IgD-negative memory B cell (primary cell): ENCODE measurements at regions not wholly inside any gene's neighbourhood (a gene's known extent, or its start where the extent isn't known, plus 50 kb on each side); places are given as distances from the start of the nearest gene placed in this dataset.
A peak's percentile ranks its signal among the peaks of the same experiment; 100 is the strongest.
"Not testable (repeated sequence)": the region's sequence is repeated elsewhere in the genome, so short reads cannot be mapped to it uniquely, and the experiment has no call there.

Source experiments
- H3K27ac Mint-ChIP-seq, 3 donors: one replicate each; pipeline ENCODE4 v1.8.0; 2020 to 2022; ENCODE audit warnings: mild to moderate bottlenecking in 3 of 3, mixed read lengths in 3 of 3, moderate library complexity in 1 of 3
- H3K27me3 Mint-ChIP-seq: one replicate; pipeline ENCODE4 v1.8.0; 2021; ENCODE audit warnings: mixed read lengths
- H3K36me3 Mint-ChIP-seq: one replicate; pipeline ENCODE4 v1.8.0; 2020; ENCODE audit warnings: mild to moderate bottlenecking, mixed read lengths
- H3K4me1 Mint-ChIP-seq, 3 donors: one replicate each; pipeline ENCODE4 v1.8.0; 2020 to 2022; ENCODE audit warnings: mixed read lengths in 3 of 3, mild to moderate bottlenecking in 1 of 3
- H3K4me3 Mint-ChIP-seq, 4 donors: one replicate each; pipeline ENCODE4 v1.8.0; 2020 to 2022; ENCODE audit warnings: mild to moderate bottlenecking in 4 of 4, mixed read lengths in 4 of 4, moderate library complexity in 3 of 4
- H3K9me3 Mint-ChIP-seq, 3 donors: one replicate each; pipeline ENCODE4 v1.8.0; 2020 to 2021; ENCODE audit warnings: mixed read lengths in 3 of 3, mild to moderate bottlenecking in 1 of 3

- H3K4me3 Mint-ChIP-seq: no peak overlapping the region
- no peaks in the 10 kb centered on the region for H3K36me3 Mint-ChIP-seq
- H3K4me1 Mint-ChIP-seq: no peaks in the 10 kb centered on the region
- no peak overlapping the region for H3K27ac Mint-ChIP-seq
- H3K9me3 Mint-ChIP-seq: no peaks in the 10 kb centered on the region
- no peaks in the 10 kb centered on the region for H3K27me3 Mint-ChIP-seq
These were observed 93.5 kb downstream of the NAB1 start for GRCh38 chr2:190742431-190742830.

DNA sequence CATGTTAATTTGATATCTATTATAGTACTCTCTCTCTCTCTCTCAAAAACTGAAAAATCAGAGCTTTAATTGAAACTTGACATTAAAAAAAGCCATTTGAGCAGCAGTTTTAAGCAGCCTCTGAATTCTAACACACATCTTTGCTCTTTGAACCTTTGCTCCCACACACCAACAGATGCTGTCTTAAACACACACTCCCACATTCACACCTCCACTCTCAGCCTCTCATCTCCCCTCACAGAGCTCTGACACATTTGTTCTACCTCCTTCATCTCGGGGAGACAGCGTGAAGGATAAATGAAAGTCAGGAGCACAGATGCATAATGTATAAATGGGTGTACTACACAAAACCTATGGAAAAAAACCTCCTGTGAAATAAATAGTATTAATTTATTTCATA, 95.2 kb downstream of the NAB1 start:
- no peaks in the 10 kb centered on the region for H3K4me1 Mint-ChIP-seq
- no peaks in the 10 kb centered on the region for H3K27me3 Mint-ChIP-seq
- no peak overlapping the region for H3K4me3 Mint-ChIP-seq
- no peaks in the 10 kb centered on the region for H3K36me3 Mint-ChIP-seq
- H3K27ac Mint-ChIP-seq: peak overlapping the region in 1 of 3 donors; percentile 11
- no peaks in the 10 kb centered on the region for H3K9me3 Mint-ChIP-seq

GRCh38 chr2:190746971-190747761, 98.3 kb downstream of the NAB1 start:
- Mint-ChIP-seq H3K9me3 (no peaks in the 10 kb centered on the region), H3K27me3 (no peaks in the 10 kb centered on the region), H3K27ac (no peak overlapping the region), H3K36me3 (no peaks in the 10 kb centered on the region), H3K4me1 (no peaks in the 10 kb centered on the region), H3K4me3 (no peak overlapping the region)

DNA sequence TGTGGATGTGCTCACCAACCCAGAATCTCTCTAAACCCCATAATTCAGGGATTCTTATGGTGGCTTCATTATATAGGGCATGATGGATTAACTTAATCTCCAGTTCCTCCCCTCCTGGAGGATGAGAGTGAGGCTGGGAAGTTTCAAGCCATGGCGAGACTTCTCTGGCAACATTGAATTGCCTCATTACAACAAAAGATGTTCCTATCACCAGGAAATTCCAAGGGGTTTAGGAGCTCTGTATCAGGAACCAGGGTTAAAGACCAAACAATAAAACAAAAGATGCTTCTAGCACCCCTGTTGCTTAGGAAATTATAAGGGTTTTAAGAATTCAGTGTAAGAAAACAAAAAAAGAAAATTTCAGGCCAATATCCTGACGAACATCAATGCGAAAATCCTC, 100.1 kb downstream of the NAB1 start:
- Mint-ChIP-seq H3K27ac (no peak overlapping the region), H3K4me1 (no peaks in the 10 kb centered on the region), H3K27me3 (no peaks in the 10 kb centered on the region), H3K36me3 (no peaks in the 10 kb centered on the region), H3K4me3 (no peak overlapping the region), H3K9me3 (peaks cover 0 to 2% (median 0%) of the 10 kb centered on the region in 3 donors)

DNA sequence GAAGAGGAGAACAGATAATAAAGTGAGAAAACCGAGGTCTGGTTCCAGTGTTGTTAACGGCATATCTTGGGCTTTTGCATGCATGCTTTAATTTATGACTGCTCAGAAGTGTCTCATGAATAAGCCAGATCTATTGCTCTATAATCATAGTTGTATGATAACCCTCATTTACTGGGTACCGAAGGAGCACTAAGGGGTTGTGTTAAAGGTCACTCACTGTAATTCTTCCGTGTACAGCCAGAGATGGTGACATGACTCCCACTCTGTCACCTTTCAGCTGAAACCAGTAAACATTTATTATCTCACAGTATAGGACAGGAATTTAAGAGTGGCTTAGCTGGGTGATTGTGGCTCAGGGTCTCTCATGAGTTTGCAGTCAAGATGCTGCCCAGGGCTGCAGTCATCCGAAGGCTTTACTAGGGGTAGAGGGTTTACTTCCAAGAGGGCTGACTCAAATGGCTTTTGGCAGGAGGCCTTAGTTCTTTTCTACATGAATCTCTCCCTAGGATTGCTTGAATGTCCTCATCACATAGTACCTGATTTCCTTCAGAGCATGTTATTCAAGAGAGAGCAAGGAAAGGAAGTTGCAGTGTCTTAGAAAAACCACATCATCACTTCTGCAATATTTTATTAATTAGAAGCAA, 107.0 kb downstream of the NAB1 start:
- Mint-ChIP-seq H3K4me3 (no peak overlapping the region), H3K36me3 (peaks cover 1% of the 10 kb centered on the region), H3K4me1 (peaks cover 0 to 2% (median 0%) of the 10 kb centered on the region in 3 donors), H3K27me3 (no peaks in the 10 kb centered on the region), H3K27ac (no peak overlapping the region), H3K9me3 (peaks cover 0 to 2% (median 0%) of the 10 kb centered on the region in 3 donors)

DNA sequence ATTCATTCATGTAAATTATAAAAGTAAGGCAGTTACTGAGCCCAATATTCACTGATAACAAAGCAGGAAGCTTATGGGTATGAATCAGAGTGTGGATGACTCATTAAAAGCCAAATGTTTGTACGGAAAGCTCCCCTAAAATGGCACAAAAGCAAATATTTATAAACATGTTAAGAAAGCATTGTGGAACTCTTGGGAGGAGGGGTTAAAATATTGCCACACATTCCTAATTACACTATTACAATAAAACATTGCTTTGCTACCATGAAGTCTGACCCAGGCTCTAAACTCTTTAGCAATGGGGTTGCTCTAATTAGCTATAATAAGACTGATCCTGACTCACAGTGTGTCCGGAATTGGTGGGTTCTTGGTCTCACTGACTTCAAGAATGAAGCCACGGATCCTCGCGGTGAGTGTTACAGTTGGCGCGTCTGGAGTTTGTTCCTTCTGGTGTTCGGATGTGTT, 110.9 kb downstream of the NAB1 start:
- no peak overlapping the region for H3K4me3 Mint-ChIP-seq
- H3K27ac Mint-ChIP-seq: no peak overlapping the region

DNA sequence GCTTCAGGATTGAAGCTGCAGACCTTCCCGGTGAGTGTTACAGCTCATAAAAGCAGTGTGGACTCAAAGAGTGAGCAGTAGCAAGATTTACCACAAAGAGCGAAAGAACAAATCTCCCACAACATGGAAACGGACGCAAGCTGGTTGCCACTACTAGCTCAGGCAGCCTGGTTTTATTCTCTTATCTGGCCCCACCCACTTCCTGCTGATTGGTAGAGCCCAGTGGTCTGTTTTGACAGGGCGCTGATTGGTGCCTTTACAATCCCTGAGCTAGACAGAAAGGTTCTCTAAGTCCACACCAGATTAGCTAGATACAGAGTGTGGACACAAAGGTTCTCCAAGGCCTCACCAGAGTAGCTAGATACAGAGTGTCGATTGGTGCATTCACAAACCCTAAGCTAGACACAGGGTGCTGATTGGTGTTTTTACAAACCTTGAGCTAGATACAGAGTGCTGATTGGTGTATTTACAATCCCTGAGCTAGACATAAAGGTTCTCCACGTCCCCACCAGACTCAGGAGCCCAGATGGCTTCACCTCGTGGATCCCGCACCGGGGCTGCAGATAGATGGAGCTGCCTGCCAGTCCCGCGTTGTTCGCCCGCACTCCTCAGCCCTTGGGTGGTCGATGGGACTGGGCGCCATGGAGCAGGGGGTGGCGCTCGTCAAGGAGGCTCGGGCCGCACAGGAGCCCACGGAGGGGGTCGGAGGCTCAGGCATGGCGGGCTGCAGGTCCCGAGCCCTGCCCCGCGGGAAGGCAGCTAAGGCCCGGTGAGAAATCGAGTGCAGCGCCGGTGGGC, 111.7 kb downstream of the NAB1 start:
- H3K4me3 Mint-ChIP-seq: peak overlapping the region in 1 of 4 donors; percentile 61
- H3K4me1 Mint-ChIP-seq, H3K36me3 Mint-ChIP-seq, H3K27ac Mint-ChIP-seq, H3K27me3 Mint-ChIP-seq, H3K9me3 Mint-ChIP-seq: not testable (repeated sequence)

More for the DNA sequence above, 110.9 kb downstream of the NAB1 start:
- peaks cover 1% of the 10 kb centered on the region for H3K36me3 Mint-ChIP-seq
- H3K4me1 Mint-ChIP-seq: peaks cover 0 to 2% (median 0%) of the 10 kb centered on the region in 3 donors
- no peaks in the 10 kb centered on the region for H3K9me3 Mint-ChIP-seq
- H3K27me3 Mint-ChIP-seq: peaks cover 4% of the 10 kb centered on the region

- H3K27me3 Mint-ChIP-seq, H3K9me3 Mint-ChIP-seq, H3K4me1 Mint-ChIP-seq, H3K36me3 Mint-ChIP-seq, H3K27ac Mint-ChIP-seq: not testable (repeated sequence)
- H3K4me3 Mint-ChIP-seq: peak overlapping the region in 1 of 4 donors; percentile 52
These were observed 112.3 kb downstream of the NAB1 start for GRCh38 chr2:190761216-190761615.

DNA sequence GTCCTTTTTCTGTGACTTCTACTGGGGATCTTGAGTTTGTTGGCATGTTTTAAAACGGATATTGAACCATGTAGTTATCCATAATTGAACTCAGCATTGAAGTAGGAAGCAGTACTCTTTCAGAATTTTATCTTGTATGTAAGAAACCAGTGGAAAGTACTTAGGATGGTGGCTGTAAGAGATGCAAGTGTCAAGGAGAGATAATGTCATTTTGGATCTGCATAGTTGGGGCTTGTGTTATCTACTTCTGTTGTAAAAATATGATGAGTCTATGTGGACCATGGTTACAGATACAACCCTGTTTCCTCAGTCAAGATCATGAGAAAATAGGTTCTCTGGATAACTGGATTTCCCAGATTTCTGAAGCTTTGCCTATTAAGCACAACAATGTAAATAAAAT, 113.7 kb downstream of the NAB1 start:
- Mint-ChIP-seq H3K27ac (no peak overlapping the region), H3K27me3 (peaks cover 4% of the 10 kb centered on the region), H3K36me3 (peaks cover 1% of the 10 kb centered on the region), H3K4me1 (no peaks in the 10 kb centered on the region), H3K9me3 (no peaks in the 10 kb centered on the region), H3K4me3 (no peak overlapping the region)

- no peak overlapping the region for H3K27ac Mint-ChIP-seq
These were observed 114.2 kb downstream of the NAB1 start for GRCh38 chr2:190763100-190763499.

DNA sequence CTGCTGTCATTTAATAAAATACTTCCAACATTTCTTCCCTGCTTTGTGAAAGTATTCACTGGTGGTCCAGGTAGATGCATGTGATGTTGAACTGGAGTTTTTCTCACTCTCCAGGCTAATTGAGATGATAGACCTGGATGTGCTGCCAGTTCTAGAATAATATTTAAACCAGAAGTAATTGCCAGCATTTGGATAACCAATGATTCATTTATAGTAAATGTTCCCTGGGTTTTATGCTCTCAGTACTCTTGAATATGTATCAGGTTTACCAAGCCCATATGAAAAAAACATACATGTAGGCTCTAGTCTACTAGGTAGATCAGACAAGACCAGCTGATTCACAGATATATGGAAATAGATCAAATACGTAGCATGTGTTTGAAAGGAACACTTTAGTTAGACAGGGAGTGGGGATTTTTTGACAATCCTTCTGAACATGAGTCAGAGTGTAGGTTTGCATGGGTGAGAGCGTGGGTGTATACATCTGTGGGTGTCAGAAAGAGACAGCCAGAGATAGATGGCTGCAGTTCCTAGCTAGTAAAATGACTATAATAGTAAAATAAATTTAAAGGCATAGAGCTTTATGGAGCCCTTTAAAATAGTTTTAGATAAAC, 115.1 kb downstream of the NAB1 start:
- no peaks in the 10 kb centered on the region for H3K9me3 Mint-ChIP-seq
- no peak overlapping the region for H3K4me3 Mint-ChIP-seq
- peaks cover 4% of the 10 kb centered on the region for H3K27me3 Mint-ChIP-seq
- no peak overlapping the region for H3K27ac Mint-ChIP-seq
- H3K36me3 Mint-ChIP-seq: no peaks in the 10 kb centered on the region
- no peaks in the 10 kb centered on the region for H3K4me1 Mint-ChIP-seq

More at GRCh38 chr2:190763100-190763499, 114.2 kb downstream of the NAB1 start:
- Mint-ChIP-seq H3K9me3 (no peaks in the 10 kb centered on the region), H3K27me3 (peaks cover 4% of the 10 kb centered on the region), H3K36me3 (peaks cover 1% of the 10 kb centered on the region), H3K4me1 (no peaks in the 10 kb centered on the region), H3K4me3 (no peak overlapping the region)

DNA sequence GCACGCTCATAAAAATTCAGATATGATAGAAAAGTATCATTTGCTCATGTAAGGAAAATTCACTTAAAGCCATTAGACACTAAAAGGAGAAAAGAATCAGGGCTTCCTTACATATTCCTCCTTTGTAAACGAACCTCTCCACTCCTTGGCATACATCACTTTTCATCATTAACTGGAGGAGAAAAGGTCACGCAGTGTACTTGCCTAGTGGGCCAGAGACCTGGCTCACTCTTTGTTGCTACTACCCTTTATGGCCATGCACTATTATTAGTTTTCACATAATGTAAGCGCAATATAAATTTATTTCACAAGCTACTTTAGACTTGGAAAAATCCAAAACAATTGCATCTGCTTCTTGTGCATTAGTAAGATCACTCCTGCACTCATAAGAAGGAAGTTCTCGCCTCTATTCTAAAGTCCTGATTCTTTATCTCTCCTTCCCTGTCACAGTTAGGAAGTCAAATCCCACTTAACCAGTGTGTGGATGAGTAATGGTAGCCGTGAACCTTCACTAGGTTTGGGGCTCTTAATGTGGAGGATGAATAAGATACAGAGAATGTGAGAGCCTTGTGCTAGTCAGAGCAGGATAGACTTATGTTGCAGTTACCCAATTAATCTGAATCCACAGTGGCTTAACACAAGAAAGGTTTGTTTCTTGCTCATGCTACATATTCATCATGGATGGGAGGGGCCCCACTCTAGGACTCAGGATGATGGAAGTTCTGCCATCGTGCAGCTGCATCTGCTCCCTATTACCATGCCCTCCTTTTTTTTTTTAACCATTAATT, 115.0 kb upstream of the GLS start:
- no peak overlapping the region for H3K27ac Mint-ChIP-seq
- H3K4me3 Mint-ChIP-seq: no peak overlapping the region
- H3K9me3 Mint-ChIP-seq: no peaks in the 10 kb centered on the region
- H3K27me3 Mint-ChIP-seq: peaks cover 4% of the 10 kb centered on the region
- no peaks in the 10 kb centered on the region for H3K36me3 Mint-ChIP-seq
- H3K4me1 Mint-ChIP-seq: no peaks in the 10 kb centered on the region

DNA sequence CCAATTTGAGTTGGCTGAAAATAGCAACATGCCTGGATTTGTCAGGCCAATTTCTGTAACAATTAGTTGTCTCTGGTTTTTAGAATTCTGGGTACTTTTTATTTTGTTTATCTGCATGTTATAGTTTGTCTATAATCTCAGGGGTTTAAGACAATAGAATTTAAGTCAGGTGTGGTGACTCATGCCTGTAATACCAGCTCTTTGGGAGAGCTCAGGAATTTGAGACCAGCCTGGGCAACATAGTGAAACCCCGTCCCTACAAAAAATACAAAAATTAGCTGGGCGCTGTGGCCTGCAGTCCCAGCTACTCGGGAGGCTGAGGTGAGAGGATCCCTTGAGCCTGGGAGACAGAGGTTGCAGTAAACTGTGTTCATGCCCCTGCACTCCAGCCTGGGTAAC, 114.4 kb upstream of the GLS start:
- Mint-ChIP-seq H3K9me3 (no peaks in the 10 kb centered on the region), H3K36me3 (no peaks in the 10 kb centered on the region), H3K4me3 (no peak overlapping the region), H3K4me1 (no peaks in the 10 kb centered on the region), H3K27ac (no peak overlapping the region), H3K27me3 (peaks cover 4% of the 10 kb centered on the region)

GRCh38 chr2:190766595-190766994, 114.0 kb upstream of the GLS start:
- Mint-ChIP-seq H3K4me3 (no peak overlapping the region), H3K9me3 (no peaks in the 10 kb centered on the region), H3K4me1 (no peaks in the 10 kb centered on the region), H3K27ac (no peak overlapping the region), H3K27me3 (peaks cover 3% of the 10 kb centered on the region), H3K36me3 (no peaks in the 10 kb centered on the region)
